ENCODE measurements at regions not wholly inside any gene's neighbourhood (a gene's known extent, or its start where the extent isn't known, plus 50 kb on each side); places are given as distances from the start of the nearest gene placed in this dataset.

DNA sequence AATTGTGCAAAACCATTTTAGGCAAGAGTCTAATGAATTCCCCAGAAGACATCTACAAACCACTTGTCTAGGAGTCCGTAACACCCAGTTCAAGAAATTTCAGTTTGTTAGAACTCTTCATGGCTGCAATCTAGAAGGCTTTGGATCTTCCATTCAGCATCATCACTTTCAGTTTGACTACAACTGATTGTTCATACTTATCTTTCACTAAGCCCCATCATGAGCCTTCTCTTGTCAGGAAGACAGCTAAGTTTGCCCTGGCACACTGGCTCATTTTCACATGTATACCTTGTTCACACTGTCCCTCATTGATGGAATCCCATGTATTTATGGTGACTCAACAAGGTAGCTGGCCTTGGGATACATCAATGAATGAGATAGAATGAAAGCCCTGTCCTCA, 898.4 kb upstream of the CELF4 start:
- Histone ChIP-seq H3K9me3 (no peaks in the 10 kb centered on the region), H3K27me3 (no peaks in the 10 kb centered on the region), H3K4me3 (no peak overlapping the region), H3K4me1 (no peaks in the 10 kb centered on the region), H3K27ac (no peak overlapping the region), H3K36me3 (no peaks in the 10 kb centered on the region)
- DNase-seq (no peak), ATAC-seq (no peak)
- intact Hi-C loops (cut with DNase I), result no loop called here
- WGBS (ENCODE audit: insufficient coverage, low coverage, low lambda C conversion rate, missing lambda C conversion rate), result 86% methylated on average over 1 of the region's 1 CpG
- TF ChIP-seq POLR2A (IDR thresholded peaks at IDR 0.05), result no peak
- TF ChIP-seq, protein P1, sequence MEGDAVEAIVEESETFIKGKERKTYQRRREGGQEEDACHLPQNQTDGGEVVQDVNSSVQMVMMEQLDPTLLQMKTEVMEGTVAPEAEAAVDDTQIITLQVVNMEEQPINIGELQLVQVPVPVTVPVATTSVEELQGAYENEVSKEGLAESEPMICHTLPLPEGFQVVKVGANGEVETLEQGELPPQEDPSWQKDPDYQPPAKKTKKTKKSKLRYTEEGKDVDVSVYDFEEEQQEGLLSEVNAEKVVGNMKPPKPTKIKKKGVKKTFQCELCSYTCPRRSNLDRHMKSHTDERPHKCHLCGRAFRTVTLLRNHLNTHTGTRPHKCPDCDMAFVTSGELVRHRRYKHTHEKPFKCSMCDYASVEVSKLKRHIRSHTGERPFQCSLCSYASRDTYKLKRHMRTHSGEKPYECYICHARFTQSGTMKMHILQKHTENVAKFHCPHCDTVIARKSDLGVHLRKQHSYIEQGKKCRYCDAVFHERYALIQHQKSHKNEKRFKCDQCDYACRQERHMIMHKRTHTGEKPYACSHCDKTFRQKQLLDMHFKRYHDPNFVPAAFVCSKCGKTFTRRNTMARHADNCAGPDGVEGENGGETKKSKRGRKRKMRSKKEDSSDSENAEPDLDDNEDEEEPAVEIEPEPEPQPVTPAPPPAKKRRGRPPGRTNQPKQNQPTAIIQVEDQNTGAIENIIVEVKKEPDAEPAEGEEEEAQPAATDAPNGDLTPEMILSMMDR (IDR thresholded peaks at IDR 0.05), result no peak

DNA sequence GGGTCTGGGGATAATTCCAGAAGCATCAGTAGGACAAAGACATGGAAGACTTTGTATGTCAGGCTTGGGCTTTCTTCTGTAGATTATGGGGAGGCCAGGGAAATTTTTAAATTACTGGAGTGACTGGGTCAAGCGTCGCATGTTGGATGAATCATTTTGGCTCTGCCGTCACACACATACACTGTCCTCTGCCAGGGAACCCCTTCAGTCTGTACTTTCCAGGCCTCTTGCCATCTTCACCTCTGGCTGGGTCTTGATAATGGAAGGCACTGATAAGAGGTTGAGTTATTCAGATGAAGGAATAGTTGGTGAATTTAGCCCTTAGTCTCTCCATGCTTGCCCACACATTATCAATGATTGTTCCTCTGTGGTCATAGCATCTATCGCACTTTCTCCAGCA, 895.1 kb upstream of the CELF4 start:
- ATAC-seq (no peak), DNase-seq (no peak)
- 74% methylated on average over 4 of the region's 4 CpGs for WGBS (ENCODE audit: insufficient coverage, low coverage, low lambda C conversion rate, missing lambda C conversion rate)
- TF ChIP-seq, protein P1 (IDR thresholded peaks at IDR 0.05), result no peak
- TF ChIP-seq POLR2A (IDR thresholded peaks at IDR 0.05), result no peak
- Histone ChIP-seq H3K27me3 (no peaks in the 10 kb centered on the region), H3K9me3 (no peaks in the 10 kb centered on the region), H3K36me3 (no peaks in the 10 kb centered on the region), H3K4me3 (no peak overlapping the region), H3K27ac (no peak overlapping the region), H3K4me1 (no peaks in the 10 kb centered on the region)
- intact Hi-C loops (cut with DNase I), result no loop called here

DNA sequence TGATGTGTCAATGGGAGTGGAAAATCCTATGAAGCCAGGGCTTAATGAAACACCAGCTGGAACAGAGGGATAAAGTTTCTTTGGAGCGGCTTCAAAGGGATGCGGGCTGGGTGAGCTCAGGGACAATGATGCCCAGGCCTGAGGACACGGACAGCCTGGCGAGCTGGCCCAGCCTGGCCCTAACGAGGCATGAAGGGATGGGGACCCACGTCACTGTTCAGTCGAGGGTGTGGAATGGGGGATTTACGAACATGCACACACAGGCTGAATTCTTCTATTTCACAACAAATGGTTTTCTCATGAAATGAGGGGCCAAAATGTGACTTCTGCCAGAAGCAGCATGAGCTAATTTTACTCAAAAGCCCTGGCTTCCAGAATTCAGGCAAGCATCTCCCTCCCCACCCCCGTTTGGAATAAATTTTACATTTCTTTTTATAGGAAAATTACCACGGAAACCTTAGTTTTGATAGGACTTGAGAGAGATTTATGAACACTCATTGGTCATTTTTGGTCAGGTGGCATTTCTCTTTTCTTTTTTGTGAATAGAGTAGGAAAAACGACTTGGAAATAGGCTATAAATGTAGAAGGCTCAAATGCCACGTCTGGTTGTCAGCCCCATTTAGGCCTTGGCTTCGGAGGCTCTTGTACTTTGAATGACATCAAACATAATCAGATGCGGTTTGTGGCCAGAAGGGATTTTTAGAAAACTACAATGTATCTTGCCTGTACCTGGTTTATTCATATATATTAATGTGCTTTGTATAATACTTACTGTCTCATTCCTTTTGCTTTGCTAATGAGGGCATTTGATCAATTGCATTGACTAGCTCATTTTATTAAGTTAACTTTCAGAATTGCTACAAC, 893.8 kb upstream of the CELF4 start:
- Histone ChIP-seq H3K4me3 (no peak overlapping the region), H3K4me1 (no peaks in the 10 kb centered on the region), H3K27ac (no peak overlapping the region), H3K9me3 (no peaks in the 10 kb centered on the region), H3K36me3 (no peaks in the 10 kb centered on the region), H3K27me3 (no peaks in the 10 kb centered on the region)
- no peak for ATAC-seq
- no peak for DNase-seq
- 59% methylated on average over 9 of the region's 14 CpGs for WGBS (ENCODE audit: insufficient coverage, low coverage, low lambda C conversion rate, missing lambda C conversion rate)
- TF ChIP-seq, protein P1 (IDR thresholded peaks at IDR 0.05), result no peak
- TF ChIP-seq POLR2A (IDR thresholded peaks at IDR 0.05), result no peak
- intact Hi-C loops (cut with DNase I), result no loop called here

DNA sequence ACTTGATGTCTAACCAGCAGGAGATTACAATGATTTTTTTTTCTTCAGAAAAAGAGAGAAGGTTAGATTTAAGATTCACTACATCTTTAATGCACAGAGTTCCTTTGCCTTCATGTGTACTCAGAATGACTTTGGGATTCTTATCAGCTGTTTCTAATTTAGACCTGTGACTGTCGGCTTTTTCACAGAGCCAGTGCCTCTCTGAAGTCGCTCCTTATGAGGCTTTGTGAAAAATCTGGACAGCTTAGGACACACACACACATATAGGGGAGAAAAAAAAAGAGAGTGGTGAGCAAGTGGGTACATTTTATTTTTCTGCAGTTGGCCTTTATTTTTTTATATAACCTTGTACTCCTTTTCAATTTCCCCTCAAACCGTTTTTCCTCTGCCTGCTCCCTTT, 893.1 kb upstream of the CELF4 start:
- Histone ChIP-seq H3K27me3 (no peaks in the 10 kb centered on the region), H3K27ac (no peak overlapping the region), H3K36me3 (no peaks in the 10 kb centered on the region), H3K4me3 (no peak overlapping the region), H3K9me3 (no peaks in the 10 kb centered on the region), H3K4me1 (no peaks in the 10 kb centered on the region)
- DNase-seq (no peak), ATAC-seq (no peak)
- no peak for TF ChIP-seq POLR2A (IDR thresholded peaks at IDR 0.05)
- TF ChIP-seq, protein P1 (IDR thresholded peaks at IDR 0.05), result no peak
- intact Hi-C loops (cut with DNase I), result no loop called here
- 11% methylated on average over 3 of the region's 3 CpGs for WGBS (ENCODE audit: insufficient coverage, low coverage, low lambda C conversion rate, missing lambda C conversion rate)
